Aorta (tissue), 5 donors: ENCODE measurements at regions not wholly inside any gene's neighbourhood (a gene's known extent, or its start where the extent isn't known, plus 50 kb on each side); places are given as distances from the start of the nearest gene placed in this dataset.

ENCODE experiments used
- ATAC-seq: fragments of 200-7000 bp; cut with Tn5 transposase; one replicate; pipeline ENCODE4 v1.9.1; 2022; ENCODE audit warnings: moderate library complexity; ENCODE audit not compliant: low FRiP score
- DNase-seq, 2 donors: peaks; one replicate each; pipeline ENCODE4 v3.0.0-alpha.2; 2020
- H3K27ac ChIP-seq, 2 donors: one replicate each; pipeline ENCODE4 v1.5.1; 2013; ENCODE audit warnings: low read length in 2 of 2, mild to moderate bottlenecking in 2 of 2, moderate library complexity in 2 of 2, control low read depth in 1 of 2, inconsistent platforms in 1 of 2, low read depth in 1 of 2
- H3K27me3 ChIP-seq, 2 donors: one replicate each; pipeline ENCODE4 v1.6.1; 2013; ENCODE audit warnings: control low read depth in 1 of 2, low read length in 1 of 2, mild to moderate bottlenecking in 1 of 2, moderate library complexity in 1 of 2; ENCODE audit not compliant: insufficient read depth in 2 of 2, control insufficient read depth in 1 of 2
- H3K36me3 ChIP-seq, 2 donors: one replicate each; pipeline ENCODE4 v1.6.1; 2013; ENCODE audit warnings: control low read depth in 1 of 2, low read length in 1 of 2, mild to moderate bottlenecking in 1 of 2; ENCODE audit not compliant: insufficient read depth in 2 of 2, control insufficient read depth in 1 of 2
- H3K4me1 ChIP-seq, 2 donors: one replicate each; pipeline ENCODE4 v1.6.1; 2013; ENCODE audit warnings: low read length in 2 of 2, control low read depth in 1 of 2, mild to moderate bottlenecking in 1 of 2, moderate library complexity in 1 of 2; ENCODE audit not compliant: insufficient read depth in 2 of 2, control insufficient read depth in 1 of 2
- H3K4me3 ChIP-seq, 2 donors: one replicate each; pipeline ENCODE4 v1.5.1; 2013; ENCODE audit warnings: low read length in 2 of 2, control low read depth in 1 of 2, mild to moderate bottlenecking in 1 of 2
- H3K9me3 ChIP-seq: one replicate; pipeline ENCODE4 v1.6.1; 2013; ENCODE audit warnings: mild to moderate bottlenecking, low read length; ENCODE audit not compliant: control insufficient read depth
- WGBS, 2 donors: extraction: QIAGEN DNeasy Blood & Tissue Kit; methylation state at CpG; one replicate each; pipeline ENCODE4 v1.1.7; 2013; 5-methylcytosine and 5-hydroxymethylcytosine counted together
- intact Hi-C, 2 donors: fragments of 100-400 bp; cut with DNase I; formaldehyde crosslinking; loops; one replicate each; pipeline versions ENCODE4 v1.14.2 to v1.15.0; 2022
- donor health status: healthy with polysubstance abuse.
- donor health status: Bipolar disorder and iron deficiency.
- donor health status: DM: no; HTN: no; CAD: no.
- donor health status: DM: no; HTN: no; CAD: no.
- donor health status: DM: yes; HTN: yes; CAD: no.

DNA sequence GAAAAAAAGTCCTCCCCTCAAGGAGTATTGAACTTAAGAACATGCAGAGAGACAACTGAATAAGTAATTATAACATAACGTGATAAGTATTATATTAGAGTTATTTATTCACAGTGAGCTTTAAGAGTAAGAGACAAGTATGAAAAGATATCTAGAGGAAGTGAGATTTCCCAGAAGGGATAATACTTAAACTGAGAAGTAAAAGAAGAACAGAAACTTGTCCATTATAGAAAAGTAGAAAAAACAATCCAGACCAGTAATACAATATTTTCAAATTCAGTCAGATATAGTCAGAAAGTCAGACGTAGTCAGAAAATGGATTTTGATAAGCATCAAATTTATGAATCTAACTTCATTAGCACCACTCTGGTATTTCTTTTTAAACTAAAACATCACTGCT is 613.0 kb upstream of the CCNG1 start:
- WGBS, 2 donors = 70 to 79% methylated on average over 2 of the region's 2 CpGs
- no peaks in the 10 kb centered on the region for H3K36me3 ChIP-seq
- no peaks in the 10 kb centered on the region for H3K27me3 ChIP-seq
- H3K4me1 ChIP-seq = no peaks in the 10 kb centered on the region
- intact Hi-C loops = no loop called here
- H3K9me3 ChIP-seq = no peaks in the 10 kb centered on the region
- ATAC-seq (no peak), DNase-seq (no peak)
- H3K4me3 ChIP-seq = no peak overlapping the region
- H3K27ac ChIP-seq = no peak overlapping the region

DNA sequence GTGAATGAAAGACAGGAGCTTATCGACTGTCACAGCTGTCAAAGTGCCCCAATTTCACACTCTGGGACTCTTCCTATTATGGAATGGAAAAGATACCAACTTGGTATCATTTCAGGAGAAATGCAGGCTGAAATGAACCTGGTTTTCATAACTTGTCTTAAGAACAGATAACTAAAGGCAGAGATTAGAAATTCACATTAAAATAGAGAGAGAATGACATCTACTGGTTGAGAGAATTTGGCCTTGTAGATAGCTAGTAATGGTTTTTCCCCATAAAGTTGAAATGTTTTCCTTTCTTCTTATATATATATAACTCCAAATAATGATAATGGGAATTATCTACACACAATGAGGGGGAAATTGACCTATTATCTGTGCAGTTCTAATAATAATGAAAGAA is 600.2 kb upstream of the CCNG1 start:
- H3K4me1 ChIP-seq = no peaks in the 10 kb centered on the region
- no peak for DNase-seq
- H3K36me3 ChIP-seq = no peaks in the 10 kb centered on the region
- no peak for ATAC-seq
- no peaks in the 10 kb centered on the region for H3K9me3 ChIP-seq
- H3K27me3 ChIP-seq = no peaks in the 10 kb centered on the region
- intact Hi-C loops = no loop called here
- H3K27ac ChIP-seq = no peak overlapping the region
- 60 to 83% methylated on average over 1 of the region's 1 CpG for WGBS, 2 donors
- H3K4me3 ChIP-seq = no peak overlapping the region

DNA sequence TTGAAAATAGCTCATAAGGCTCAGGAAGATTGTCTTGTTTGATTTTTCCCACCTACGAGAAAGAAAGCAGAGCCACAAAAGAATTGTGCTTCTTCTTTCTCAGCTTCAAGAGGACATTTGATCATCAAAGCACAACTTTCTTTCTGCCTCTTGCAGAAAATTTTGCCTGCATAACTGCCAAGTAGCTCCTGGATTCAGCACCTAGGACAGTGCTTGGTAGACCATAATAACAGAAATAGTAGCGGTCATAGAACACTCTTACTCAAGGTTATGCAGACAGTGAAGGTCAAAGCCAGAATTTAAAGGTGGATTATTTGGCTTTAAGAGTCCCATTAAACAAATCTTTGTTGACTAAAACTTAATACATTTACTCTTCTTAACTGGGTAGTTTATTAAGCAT is 594.7 kb upstream of the CCNG1 start:
- Histone ChIP-seq H3K4me1 (no peaks in the 10 kb centered on the region), H3K27me3 (no peaks in the 10 kb centered on the region), H3K27ac (no peak overlapping the region), H3K9me3 (no peaks in the 10 kb centered on the region), H3K4me3 (no peak overlapping the region), H3K36me3 (no peaks in the 10 kb centered on the region)
- DNase-seq (no peak), ATAC-seq (no peak)
- intact Hi-C loops = no loop called here
- WGBS, 2 donors = 55 to 58% methylated on average over 2 of the region's 2 CpGs

DNA sequence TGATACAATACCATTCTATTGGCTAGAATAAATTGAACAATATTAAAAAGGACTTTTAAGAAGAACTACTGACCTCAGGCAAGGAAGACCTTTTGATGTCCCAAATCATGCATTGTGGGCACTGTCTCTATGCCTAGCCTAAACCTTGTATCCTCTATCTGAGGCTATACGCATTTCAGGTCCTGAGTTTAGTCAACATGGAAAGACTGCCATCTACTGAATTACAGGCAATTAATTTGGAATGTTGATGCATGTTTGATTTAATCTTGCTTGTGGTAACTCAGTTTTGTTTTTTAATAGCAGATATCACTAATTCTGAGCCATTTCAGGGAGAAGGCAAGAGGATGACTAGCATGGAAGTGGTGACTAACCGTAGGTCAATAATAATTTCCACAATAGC is 585.3 kb upstream of the CCNG1 start:
- Histone ChIP-seq H3K36me3 (no peaks in the 10 kb centered on the region), H3K27me3 (no peaks in the 10 kb centered on the region), H3K4me1 (no peaks in the 10 kb centered on the region), H3K9me3 (no peaks in the 10 kb centered on the region), H3K27ac (no peak overlapping the region), H3K4me3 (no peak overlapping the region)
- WGBS, 2 donors = 71 to 85% methylated on average over 2 of the region's 2 CpGs
- ATAC-seq (no peak), DNase-seq (no peak)
- intact Hi-C loops = no loop called here

DNA sequence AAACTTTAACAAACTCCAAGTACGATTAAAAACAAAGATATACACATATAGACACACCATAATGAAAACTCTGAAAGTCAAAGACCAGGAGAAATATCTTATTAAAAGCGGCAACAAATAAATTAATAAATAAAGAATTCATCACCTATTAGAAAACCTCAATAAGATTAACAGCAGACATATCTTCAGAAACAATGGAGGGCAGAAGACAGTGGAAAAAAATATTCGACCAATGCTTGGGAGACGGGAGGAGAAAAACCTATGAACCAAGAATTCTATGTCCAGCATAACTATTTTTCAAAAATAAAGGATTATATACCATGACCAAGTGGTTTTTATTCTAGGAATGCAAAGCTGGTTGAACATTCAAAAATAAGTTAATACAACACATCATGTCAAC is 578.6 kb upstream of the CCNG1 start:
- intact Hi-C loops = no loop called here
- no peaks in the 10 kb centered on the region for H3K9me3 ChIP-seq
- 89 to 94% methylated on average over 4 of the region's 4 CpGs for WGBS, 2 donors
- H3K27me3 ChIP-seq = no peaks in the 10 kb centered on the region
- ATAC-seq (no peak), DNase-seq (no peak)
- no peaks in the 10 kb centered on the region for H3K36me3 ChIP-seq
- no peak overlapping the region for H3K4me3 ChIP-seq
- H3K4me1 ChIP-seq = no peaks in the 10 kb centered on the region
- H3K27ac ChIP-seq = no peak overlapping the region

DNA sequence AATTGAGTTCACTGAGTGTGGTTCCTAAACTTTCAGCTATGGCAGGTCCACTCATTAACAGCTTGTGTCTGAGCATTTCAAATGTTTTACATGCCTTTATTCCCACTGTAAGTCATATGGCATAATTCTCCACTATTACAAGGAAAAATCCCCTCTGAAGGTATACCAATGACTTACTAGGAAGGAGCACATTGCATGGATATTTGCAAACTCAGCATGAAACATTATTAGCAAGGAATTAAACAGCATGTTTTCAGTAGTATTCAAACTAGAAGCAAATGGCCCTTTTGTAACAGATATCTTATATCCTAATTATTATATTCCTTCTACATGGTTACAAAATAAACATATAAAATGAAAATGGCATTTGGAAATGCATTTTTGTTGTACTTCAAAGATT is 566.4 kb upstream of the CCNG1 start:
- intact Hi-C loops = no loop called here
- Histone ChIP-seq H3K9me3 (peaks cover 3% of the 10 kb centered on the region), H3K36me3 (no peaks in the 10 kb centered on the region), H3K4me3 (no peak overlapping the region), H3K27ac (no peak overlapping the region), H3K27me3 (no peaks in the 10 kb centered on the region), H3K4me1 (no peaks in the 10 kb centered on the region)
- ATAC-seq = no peak
- DNase-seq = no peak

DNA sequence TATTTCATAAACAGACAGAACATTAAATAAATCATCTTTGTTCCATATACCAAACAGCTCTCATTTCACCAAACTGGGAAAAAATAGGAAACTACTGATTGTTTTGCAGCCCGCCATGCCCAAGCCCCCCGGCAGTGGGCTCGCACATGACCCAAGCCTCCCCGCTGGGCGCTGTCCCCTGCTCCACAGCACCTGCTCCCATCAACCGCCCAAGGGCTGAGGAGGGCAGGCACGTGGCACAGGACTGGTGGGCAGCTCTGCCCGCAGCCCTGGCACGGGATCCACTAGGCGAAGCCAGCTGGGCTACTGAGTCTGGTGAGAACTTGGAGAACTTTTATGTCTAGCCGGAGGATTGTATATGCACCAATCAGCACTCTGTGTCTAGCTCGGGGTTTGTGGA is 554.8 kb upstream of the CCNG1 start:
- Histone ChIP-seq H3K27ac (no peak overlapping the region), H3K36me3 (no peaks in the 10 kb centered on the region), H3K4me3 (no peak overlapping the region), H3K27me3 (no peaks in the 10 kb centered on the region), H3K4me1 (no peaks in the 10 kb centered on the region), H3K9me3 (peaks cover 2% of the 10 kb centered on the region)
- 89 to 90% methylated on average over 12 of the region's 12 CpGs for WGBS, 2 donors
- intact Hi-C loops = no loop called here
- no peak for ATAC-seq
- DNase-seq = no peak

DNA sequence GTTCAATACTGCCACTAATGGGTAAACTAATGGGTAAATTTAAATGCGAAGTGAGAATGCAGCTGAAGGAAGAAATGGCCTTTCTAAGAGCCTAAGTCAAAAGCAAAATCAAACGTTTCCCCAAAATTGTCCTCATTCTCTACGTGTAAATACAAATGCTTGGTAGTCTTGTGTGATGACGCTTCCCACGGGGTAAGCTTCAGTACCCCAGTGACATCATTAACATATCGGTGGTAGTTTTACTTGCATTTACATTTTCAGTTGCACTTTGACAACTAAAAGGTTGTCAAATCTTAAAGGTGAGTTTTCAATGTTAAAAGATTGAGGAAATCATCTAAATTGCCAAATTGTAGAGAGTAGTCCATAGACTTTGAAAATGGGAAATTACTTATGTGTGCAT is 550.7 kb upstream of the CCNG1 start:
- Histone ChIP-seq H3K4me1 (no peaks in the 10 kb centered on the region), H3K27ac (no peak overlapping the region), H3K36me3 (no peaks in the 10 kb centered on the region), H3K4me3 (no peak overlapping the region), H3K9me3 (peaks cover 2% of the 10 kb centered on the region), H3K27me3 (no peaks in the 10 kb centered on the region)
- ATAC-seq (no peak), DNase-seq (no peak)
- 40 to 51% methylated on average over 6 of the region's 6 CpGs for WGBS, 2 donors
- intact Hi-C loops = no loop called here

DNA sequence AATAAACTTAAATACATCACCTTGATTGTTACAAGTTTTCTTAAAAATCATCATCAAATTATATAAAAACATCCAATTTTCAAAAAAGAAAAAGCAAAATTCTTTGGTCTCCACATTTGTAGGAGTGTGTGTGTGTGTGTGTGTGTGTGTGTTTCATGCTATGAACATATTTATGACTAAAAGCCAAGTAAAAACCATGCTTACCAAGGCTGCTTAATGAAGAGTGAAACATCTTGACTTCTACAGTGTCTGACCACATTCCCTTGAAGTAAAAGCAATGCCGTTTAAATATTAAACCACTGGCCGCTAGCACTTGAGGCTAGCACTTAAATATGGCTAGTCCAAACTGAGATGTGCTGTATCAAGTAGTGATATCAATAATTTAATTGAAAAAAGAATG is 549.1 kb upstream of the CCNG1 start:
- no peak for ATAC-seq
- no peak for DNase-seq
- Histone ChIP-seq H3K4me1 (no peaks in the 10 kb centered on the region), H3K4me3 (no peak overlapping the region), H3K9me3 (no peaks in the 10 kb centered on the region), H3K27me3 (no peaks in the 10 kb centered on the region), H3K27ac (no peak overlapping the region), H3K36me3 (no peaks in the 10 kb centered on the region)
- intact Hi-C loops = no loop called here
- 88 to 89% methylated on average over 2 of the region's 2 CpGs for WGBS, 2 donors

DNA sequence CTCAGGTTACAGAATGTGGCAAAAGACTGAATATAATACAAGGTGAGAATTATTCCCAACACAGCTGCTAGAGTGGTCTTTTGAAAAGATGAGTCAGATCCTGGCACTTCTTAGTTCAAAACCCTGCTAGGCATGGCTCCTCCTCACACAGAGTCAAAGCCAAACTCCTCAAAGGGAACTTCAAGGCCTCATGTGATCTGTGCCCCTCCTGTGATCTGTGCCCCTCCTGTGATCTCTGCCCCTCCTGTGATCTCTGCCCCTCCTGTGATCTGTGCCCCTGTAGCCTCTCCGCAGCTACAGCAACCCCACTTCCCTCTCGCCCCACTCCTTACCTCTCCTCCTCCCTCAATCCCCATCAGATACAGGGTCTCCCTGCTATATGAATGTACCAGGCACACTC is 525.5 kb upstream of the CCNG1 start:
- ATAC-seq (no peak), DNase-seq (no peak)
- WGBS, 2 donors = 32 to 68% methylated on average over 2 of the region's 2 CpGs
- no peaks in the 10 kb centered on the region for H3K36me3 ChIP-seq
- no peak overlapping the region for H3K27ac ChIP-seq
- H3K4me3 ChIP-seq = no peak overlapping the region
- intact Hi-C loops = no loop called here
- no peaks in the 10 kb centered on the region for H3K9me3 ChIP-seq
- no peaks in the 10 kb centered on the region for H3K4me1 ChIP-seq
- no peaks in the 10 kb centered on the region for H3K27me3 ChIP-seq
